Large intestine (tissue), 3 donors: ENCODE measurements at regions not wholly inside any gene's neighbourhood (a gene's known extent, or its start where the extent isn't known, plus 50 kb on each side); places are given as distances from the start of the nearest gene placed in this dataset.
"Not testable (repeated sequence)": the region's sequence is repeated elsewhere in the genome, so short reads cannot be mapped to it uniquely, and the experiment has no call there.

Source experiments
- DNase-seq, 2 donors: peaks; one replicate each; pipeline versions ENCODE4 v3.0.0 to v3.0.0-alpha.2; 2013
- H3K27ac ChIP-seq: one replicate; pipeline ENCODE4 v1.5.1; 2013; ENCODE audit warnings: low read length
- H3K27me3 ChIP-seq: 2 replicates; pipeline ENCODE4 v1.6.1; 2013; ENCODE audit warnings: low read length; ENCODE audit not compliant: control insufficient read depth, insufficient read depth
- H3K36me3 ChIP-seq: 2 replicates; pipeline ENCODE4 v1.6.1; 2013; ENCODE audit warnings: low read length; ENCODE audit not compliant: control insufficient read depth, insufficient read depth
- H3K4me1 ChIP-seq: one replicate; pipeline ENCODE4 v1.6.1; 2013; ENCODE audit warnings: low read length; ENCODE audit not compliant: control insufficient read depth, insufficient read depth
- H3K4me3 ChIP-seq: one replicate; pipeline ENCODE4 v1.5.1; 2013; ENCODE audit warnings: low read length
- H3K9me3 ChIP-seq: one replicate; pipeline ENCODE4 v1.6.1; 2013; ENCODE audit warnings: mild to moderate bottlenecking, low read depth, low read length, moderate library complexity; ENCODE audit not compliant: control insufficient read depth
- WGBS: methylation state at CpG from one replicate; pipeline ENCODE4 v1.1.5; 2013; ENCODE audit warnings: low lambda C conversion rate; ENCODE audit not compliant: insufficient coverage; 5-methylcytosine and 5-hydroxymethylcytosine counted together

GRCh38 chr15:60280259-60280658 is 117.5 kb downstream of the ANXA2 start:
- no CpG with 5 or more reads among the region's 2 CpGs for WGBS
- H3K9me3 ChIP-seq = peaks cover 5% of the 10 kb centered on the region

DNA sequence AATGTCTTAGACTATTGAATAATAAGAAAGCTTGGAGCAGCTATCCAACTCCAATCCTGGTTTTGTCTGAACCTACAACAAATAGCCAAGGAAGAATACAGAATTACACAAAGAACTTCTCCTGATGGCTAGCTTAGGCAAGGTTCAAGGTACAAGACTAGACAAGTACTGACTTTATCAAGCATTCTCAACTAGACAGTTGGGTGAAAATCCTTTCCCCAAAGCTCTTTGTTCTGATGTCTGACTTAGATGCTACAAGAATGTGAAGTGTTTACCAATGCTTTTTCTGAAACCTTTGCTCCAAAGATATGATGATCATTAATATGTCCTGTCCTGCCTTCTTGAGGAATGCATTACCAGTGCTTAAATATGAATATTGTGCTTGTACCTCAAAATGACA is 113.8 kb downstream of the ANXA2 start:
- no peak overlapping the region for H3K27ac ChIP-seq
- no peak for DNase-seq
- H3K36me3 ChIP-seq = no peaks in the 10 kb centered on the region
- H3K4me1 ChIP-seq = no peaks in the 10 kb centered on the region
- peaks cover 10% of the 10 kb centered on the region for H3K27me3 ChIP-seq
- no peaks in the 10 kb centered on the region for H3K9me3 ChIP-seq
- H3K4me3 ChIP-seq = no peak overlapping the region

More at GRCh38 chr15:60280259-60280658, 117.5 kb downstream of the ANXA2 start:
- H3K27me3 ChIP-seq = peaks cover 10% of the 10 kb centered on the region
- no peak overlapping the region for H3K4me3 ChIP-seq
- no peak for DNase-seq
- no peak overlapping the region for H3K27ac ChIP-seq
- no peaks in the 10 kb centered on the region for H3K4me1 ChIP-seq
- no peaks in the 10 kb centered on the region for H3K36me3 ChIP-seq

DNA sequence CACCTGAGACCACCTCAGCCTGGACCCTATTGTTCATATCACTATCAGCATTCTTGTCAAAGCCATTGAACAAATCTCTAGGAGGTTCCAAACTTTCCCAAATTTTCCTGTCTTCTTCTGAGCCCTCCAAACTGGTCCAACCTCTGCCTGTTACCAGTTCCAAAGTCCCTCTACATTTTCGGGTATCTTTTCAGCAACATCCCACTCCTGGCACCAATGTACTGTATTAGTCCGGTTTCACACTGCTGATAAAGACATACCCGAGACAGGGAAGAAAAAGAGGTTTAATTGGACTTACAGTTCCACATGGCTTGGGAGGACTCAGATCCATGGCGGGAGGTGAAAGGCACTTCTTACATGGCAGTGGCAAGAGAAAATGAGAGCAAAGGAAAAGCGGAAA is 101.9 kb downstream of the ANXA2 start:
- not testable (repeated sequence) for H3K9me3 ChIP-seq, H3K4me3 ChIP-seq, H3K36me3 ChIP-seq, H3K27ac ChIP-seq, H3K27me3 ChIP-seq, DNase-seq, H3K4me1 ChIP-seq
- 83% methylated on average over 1 of the region's 5 CpGs for WGBS

DNA sequence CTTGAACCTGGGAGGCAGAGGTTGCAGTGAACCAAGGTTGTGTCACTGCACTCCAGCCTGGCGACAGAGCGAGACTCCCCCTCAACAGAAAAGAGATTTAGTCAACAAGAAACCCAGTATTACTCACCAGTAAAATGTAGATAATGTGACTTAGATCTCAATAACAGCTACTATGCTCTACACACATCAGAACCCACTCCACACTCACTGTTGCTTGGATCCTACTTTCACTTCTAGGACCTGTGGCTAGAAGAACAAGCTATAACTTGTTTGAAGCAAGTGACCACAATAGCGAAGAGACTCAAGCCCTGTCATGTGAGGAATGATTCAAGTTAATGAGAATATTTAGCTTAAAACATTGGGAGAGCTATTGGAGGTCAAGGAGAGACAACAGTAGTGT is 100.7 kb downstream of the ANXA2 start:
- Histone ChIP-seq H3K36me3 (no peaks in the 10 kb centered on the region), H3K4me1 (no peaks in the 10 kb centered on the region), H3K27ac (no peak overlapping the region), H3K9me3 (no peaks in the 10 kb centered on the region), H3K27me3 (no peaks in the 10 kb centered on the region), H3K4me3 (no peak overlapping the region)
- no CpG with 5 or more reads among the region's 3 CpGs for WGBS
- DNase-seq = no peak
